IMR-90 (cell line): ENCODE measurements at regions not wholly inside any gene's neighbourhood (a gene's known extent, or its start where the extent isn't known, plus 50 kb on each side); places are given as distances from the start of the nearest gene placed in this dataset.

Source experiments
- CEBPB ChIP-seq: IDR thresholded peaks from 2 replicates; pipeline ENCODE4 v1.6.1; 2012; ENCODE audit warnings: low read depth, low read length, improper control_type of control experiment
- NFE2L2 ChIP-seq: fragments of 150-350 bp; IDR thresholded peaks from 2 replicates; pipeline ENCODE4 v1.6.1; 2016; ENCODE audit warnings: low read depth, mild to moderate bottlenecking, low read length
- USF2 ChIP-seq: fragments of 150-350 bp; IDR thresholded peaks from 2 replicates; pipeline ENCODE4 v1.6.1; 2017; ENCODE audit warnings: mild to moderate bottlenecking, antibody characterized with exemption, low read length, low read depth

- TF ChIP-seq USF2 (no peak), CEBPB (no peak), NFE2L2 (no peak)
Measured at GRCh38 chr17:27244011-27244410, 49.9 kb upstream of the WSB1 start (continued).
